HEK293T (cell line): ENCODE measurements at regions not wholly inside any gene's neighbourhood (a gene's known extent, or its start where the extent isn't known, plus 50 kb on each side); places are given as distances from the start of the nearest gene placed in this dataset.

Experiments used
- CTCF ChIA-PET: fragments of 350-600 bp; formaldehyde crosslinking; extraction: SDS; loops from one replicate; lab custom pipeline; 2021; ENCODE audit warnings: antibody characterized with exemption, inconsistent platforms; lab: Yijun Ruan, JAX
- POLR2A ChIA-PET: fragments of 350-600 bp; formaldehyde crosslinking; extraction: SDS; loops from one replicate; lab custom pipeline; 2020; ENCODE audit warnings: antibody characterized with exemption, inconsistent platforms; lab: Yijun Ruan, JAX
- DNase-seq: peaks from one replicate; pipeline ENCODE4 v3.0.0; 2012; ENCODE audit warnings: mixed read lengths; ENCODE audit errors: extremely low spot score
- ARNT ChIP-seq: fragments of 450-650 bp; IDR thresholded peaks from 2 replicates; pipeline ENCODE4 v1.6.1; 2017; ENCODE audit warnings: mild to moderate bottlenecking
- BHLHE40 ChIP-seq: fragments of 450-650 bp; IDR thresholded peaks from 2 replicates; pipeline ENCODE4 v1.6.1; 2016; ENCODE audit warnings: mild to moderate bottlenecking, moderate library complexity, borderline replicate concordance
- CTBP1 ChIP-seq: fragments of 450-650 bp; IDR thresholded peaks from 2 replicates; pipeline ENCODE4 v1.6.1; 2016; ENCODE audit warnings: borderline replicate concordance
- ELF4 ChIP-seq: fragments of 450-650 bp; IDR thresholded peaks from 2 replicates; pipeline ENCODE4 v1.6.1; 2017; ENCODE audit warnings: antibody characterized with exemption
- FOXA1 ChIP-seq: fragments of 450-650 bp; IDR thresholded peaks from 2 replicates; pipeline ENCODE4 v1.6.1; 2016; ENCODE audit warnings: mild to moderate bottlenecking
- FOXK2 ChIP-seq: fragments of 450-650 bp; IDR thresholded peaks from 2 replicates; pipeline ENCODE4 v1.6.1; 2016; ENCODE audit warnings: mild to moderate bottlenecking
- FOXM1 ChIP-seq: fragments of 450-650 bp; IDR thresholded peaks from 2 replicates; pipeline ENCODE4 v1.6.1; 2017; ENCODE audit warnings: mild to moderate bottlenecking, borderline replicate concordance
- HDGF ChIP-seq: fragments of 450-650 bp; IDR thresholded peaks from 2 replicates; pipeline ENCODE4 v1.6.1; 2017; ENCODE audit warnings: antibody characterized with exemption, borderline replicate concordance
- L3MBTL2 ChIP-seq: fragments of 450-650 bp; conservative IDR thresholded peaks from 2 replicates; pipeline ENCODE4 v1.6.1; 2016; ENCODE audit warnings: mild to moderate bottlenecking
- LEF1 ChIP-seq: fragments of 450-650 bp; IDR thresholded peaks from 2 replicates; pipeline ENCODE4 v1.6.1; 2017; ENCODE audit warnings: mild to moderate bottlenecking, borderline replicate concordance
- NFRKB ChIP-seq: fragments of 450-650 bp; IDR thresholded peaks from 2 replicates; pipeline ENCODE4 v1.6.1; 2016; ENCODE audit warnings: mild to moderate bottlenecking, moderate library complexity
- PKNOX1 ChIP-seq: fragments of 450-650 bp; IDR thresholded peaks from 2 replicates; pipeline ENCODE4 v1.6.1; 2016
- SP1 ChIP-seq: fragments of 450-650 bp; IDR thresholded peaks from 2 replicates; pipeline ENCODE4 v1.6.1; 2017
- SUZ12 ChIP-seq: fragments of 450-650 bp; IDR thresholded peaks from 2 replicates; pipeline ENCODE4 v1.6.1; 2016; ENCODE audit warnings: mild to moderate bottlenecking
- TARDBP ChIP-seq: fragments of 450-650 bp; IDR thresholded peaks from 2 replicates; pipeline ENCODE4 v1.6.1; 2016
- ZNF384 ChIP-seq: fragments of 450-650 bp; IDR thresholded peaks from 2 replicates; pipeline ENCODE4 v1.6.1; 2016

DNA sequence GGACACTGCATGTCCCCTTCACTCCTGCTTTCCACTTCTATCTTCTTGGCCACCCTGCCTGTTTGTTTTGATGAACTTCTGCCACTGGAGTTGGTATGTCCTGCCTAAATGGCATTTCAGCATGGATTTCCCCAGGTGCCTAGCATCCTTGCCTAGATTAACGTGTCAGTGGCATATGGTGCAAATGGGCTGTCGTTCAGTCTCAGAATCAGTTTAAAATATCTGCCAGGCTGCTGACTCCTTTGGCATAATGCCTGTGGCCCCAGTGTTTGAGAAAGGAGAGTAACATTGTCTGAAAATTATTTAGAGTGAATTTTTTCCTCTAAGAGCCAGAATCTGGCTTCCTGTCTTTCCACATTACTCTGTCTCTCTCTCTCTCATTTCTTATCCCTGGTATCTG, 64.9 kb upstream of the BARHL2 start:
- DNase-seq = no peak
- TF ChIP-seq FOXK2 (no peak), HDGF (no peak), TARDBP (no peak), FOXA1 (no peak), SUZ12 (no peak), L3MBTL2 (no peak), FOXM1 (no peak), NFRKB (no peak), SP1 (no peak), BHLHE40 (no peak), PKNOX1 (no peak), CTBP1 (no peak), ELF4 (no peak), ZNF384 (no peak)
- POLR2A ChIA-PET = no interaction called here
- CTCF ChIA-PET = interaction anchor here (0.6 kb wide), 1 partner anchor 34 kb away, joined by 4 read pairs; no protein-coding TSS in a partner anchor

GRCh38 chr1:90781534-90781933, 64.4 kb upstream of the BARHL2 start:
- no peak for TF ChIP-seq FOXA1
- TF ChIP-seq TARDBP = no peak
- TF ChIP-seq SP1 = no peak
- CTCF ChIA-PET = interaction anchor here (0.6 kb wide), 1 partner anchor 34 kb away, joined by 4 read pairs; no protein-coding TSS in a partner anchor
- no peak for DNase-seq
- POLR2A ChIA-PET = no interaction called here

- ChIA-PET CTCF (no interaction called here), POLR2A (no interaction called here)
- no peak for TF ChIP-seq BHLHE40
- TF ChIP-seq ARNT = no peak
- no peak for TF ChIP-seq CTBP1
- TF ChIP-seq HDGF = no peak
- no peak for TF ChIP-seq FOXK2
- TF ChIP-seq NFRKB = no peak
- no peak for TF ChIP-seq SP1
- no peak for TF ChIP-seq L3MBTL2
- TF ChIP-seq ELF4 = no peak
- no peak for DNase-seq
Measured at GRCh38 chr1:90780981-90781380, 63.9 kb upstream of the BARHL2 start.

GRCh38 chr1:90779573-90779972, 62.5 kb upstream of the BARHL2 start:
- no peak for TF ChIP-seq FOXM1
- no peak for TF ChIP-seq SP1
- TF ChIP-seq TARDBP = no peak
- no peak for TF ChIP-seq HDGF
- TF ChIP-seq FOXK2 = no peak
- ChIA-PET CTCF (no interaction called here), POLR2A (no interaction called here)
- DNase-seq = no peak

DNA sequence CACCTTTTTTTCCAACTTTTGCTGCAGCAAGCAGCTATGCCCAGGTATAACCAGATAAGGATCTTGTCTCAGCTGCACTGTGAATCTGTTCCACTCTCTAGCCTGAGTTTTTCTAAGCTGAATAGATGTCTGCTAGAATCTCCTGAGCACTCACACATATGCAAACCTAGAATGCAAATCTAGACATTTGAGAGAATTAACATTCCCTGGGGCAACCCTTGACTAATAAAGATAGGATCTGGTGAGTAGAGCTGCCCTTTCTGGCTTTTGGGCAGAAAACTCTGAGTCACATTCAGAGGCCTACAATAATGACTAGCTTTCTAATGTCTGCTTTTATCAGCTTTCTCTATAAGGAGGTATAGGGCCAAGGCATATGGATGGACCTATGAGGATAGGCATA, 61.4 kb upstream of the BARHL2 start:
- no peak for DNase-seq
- CTCF ChIA-PET = no interaction called here
- POLR2A ChIA-PET = no interaction called here

DNA sequence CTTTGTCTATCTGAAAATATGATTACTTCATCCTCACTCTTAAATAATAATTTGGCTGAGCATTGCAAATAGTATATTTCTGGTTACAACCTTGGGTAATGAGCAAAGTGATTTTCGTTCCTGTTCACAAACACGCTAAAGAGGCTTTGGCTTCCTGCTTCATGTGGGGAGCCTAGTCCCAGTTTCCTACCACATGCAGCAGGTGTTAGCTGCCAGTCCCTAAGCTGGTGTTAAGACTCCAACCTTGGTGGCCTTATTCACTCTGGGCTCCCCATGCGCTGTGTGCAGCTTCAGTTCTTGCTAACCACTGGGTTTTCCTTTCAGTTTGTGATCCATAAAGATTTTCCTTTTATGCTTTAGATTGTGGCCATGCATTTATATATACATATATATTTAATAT, 56.7 kb upstream of the BARHL2 start:
- TF ChIP-seq FOXM1 = no peak
- no peak for TF ChIP-seq HDGF
- TF ChIP-seq ARNT = no peak
- no peak for TF ChIP-seq TARDBP
- TF ChIP-seq PKNOX1 = no peak
- no peak for TF ChIP-seq L3MBTL2
- TF ChIP-seq BHLHE40 = no peak
- TF ChIP-seq CTBP1 = no peak
- no peak for TF ChIP-seq FOXA1
- no peak for TF ChIP-seq FOXK2
- TF ChIP-seq SUZ12 = no peak
- TF ChIP-seq ELF4 = no peak
- no peak for TF ChIP-seq ZNF384
- TF ChIP-seq NFRKB = no peak
- no peak for TF ChIP-seq SP1
- TF ChIP-seq LEF1 = no peak
- POLR2A ChIA-PET = no interaction called here
- no peak for DNase-seq
- CTCF ChIA-PET = no interaction called here

More for the DNA sequence above, 61.4 kb upstream of the BARHL2 start:
- no peak for TF ChIP-seq ARNT
- no peak for TF ChIP-seq LEF1
- TF ChIP-seq SUZ12 = no peak
- TF ChIP-seq TARDBP = no peak
- TF ChIP-seq ELF4 = no peak

- ChIA-PET POLR2A (no interaction called here), CTCF (no interaction called here)
Measured at GRCh38 chr1:90768826-90769225, 51.7 kb upstream of the BARHL2 start.

More at GRCh38 chr1:90768826-90769225, 51.7 kb upstream of the BARHL2 start:
- DNase-seq = no peak
- TF ChIP-seq TARDBP (no peak), FOXM1 (no peak), FOXK2 (no peak), FOXA1 (no peak), SUZ12 (no peak), ARNT (no peak), BHLHE40 (no peak), ELF4 (no peak), L3MBTL2 (no peak), SP1 (no peak), ZNF384 (no peak)
